GM19395 (cell line): ENCODE measurements at regions not wholly inside any gene's neighbourhood (a gene's known extent, or its start where the extent isn't known, plus 50 kb on each side); places are given as distances from the start of the nearest gene placed in this dataset.

ENCODE experiments used
- ATAC-seq: cut with Tn5 transposase; IDR thresholded peaks from one replicate; pipeline ENCODE4 v1.9.1; 2021; ENCODE audit warnings: mild to moderate bottlenecking, moderate library complexity; ENCODE audit not compliant: unreplicated experiment

DNA sequence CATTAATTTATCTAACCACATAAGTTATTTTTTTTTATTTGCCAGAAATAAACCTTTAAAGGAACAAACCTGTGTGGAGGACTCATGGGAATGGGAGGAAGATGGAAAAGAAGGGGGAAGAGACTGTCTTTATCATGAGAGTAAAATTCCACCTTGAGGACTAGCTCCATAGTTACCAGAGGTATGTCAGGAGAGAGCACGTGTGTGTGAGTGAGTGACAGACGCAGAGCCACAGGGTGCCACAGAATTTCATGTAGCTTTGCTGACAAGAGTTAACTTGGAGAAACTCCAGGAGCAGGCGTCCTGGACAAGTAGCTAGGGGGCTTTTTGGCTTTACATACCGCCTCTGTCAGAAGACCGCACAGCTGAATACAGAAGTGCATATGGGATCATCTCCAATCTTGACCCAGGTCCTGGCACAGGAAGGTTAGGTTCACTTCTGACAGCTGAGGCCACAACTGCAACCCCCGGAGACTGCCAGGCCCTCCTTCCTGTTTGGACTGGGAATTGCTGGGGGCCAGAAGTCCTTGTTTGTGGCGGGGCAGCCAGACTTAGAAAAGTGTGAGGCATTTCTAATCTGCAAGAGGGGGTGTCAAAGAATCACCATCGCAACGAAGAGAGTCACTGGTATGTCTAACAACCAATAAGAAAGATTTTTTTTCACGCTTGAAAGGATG is 197.8 kb upstream of the TPM1 start:
- no peak for ATAC-seq

DNA sequence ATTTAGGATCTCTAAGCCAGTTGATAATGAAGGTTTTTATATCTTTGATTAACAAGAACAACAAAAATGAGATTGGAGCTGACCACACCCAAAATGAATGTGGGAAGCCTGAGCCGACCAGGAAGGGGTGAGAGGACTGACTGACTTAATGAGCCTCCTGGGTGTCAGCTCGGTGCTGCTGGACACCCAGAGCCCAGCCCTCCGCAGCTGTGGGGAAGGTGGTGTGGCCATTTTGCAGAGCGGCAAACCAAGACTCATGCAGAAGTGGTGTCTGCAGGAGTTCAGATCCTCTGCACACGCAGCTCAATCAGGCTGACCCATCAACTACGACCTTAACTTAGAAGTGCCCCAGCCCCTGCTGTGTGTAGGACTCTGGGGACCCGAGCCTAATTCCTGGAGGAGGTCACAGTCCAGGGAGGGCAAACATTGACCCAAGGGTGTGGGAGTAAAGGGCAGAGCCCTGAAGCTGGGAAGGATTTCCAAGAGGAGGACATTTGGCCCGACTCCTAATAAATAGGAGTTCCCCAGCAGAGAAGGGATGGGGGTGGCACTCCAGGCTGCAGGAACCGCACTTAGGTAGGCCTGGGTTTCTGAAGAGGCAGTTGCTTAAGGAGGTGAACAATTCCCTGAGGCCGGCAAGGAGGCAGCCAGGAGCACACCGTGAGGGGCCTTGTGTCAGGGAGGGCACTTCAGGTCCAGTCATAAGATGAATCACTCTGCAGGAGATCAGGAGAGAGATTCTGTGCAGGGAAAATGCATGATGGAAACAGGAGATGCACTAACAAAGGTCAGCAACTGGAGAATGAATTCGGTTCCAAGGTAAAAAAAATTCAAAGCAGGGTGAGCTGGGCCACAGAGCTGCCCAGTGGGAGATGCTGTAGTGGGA is 197.1 kb upstream of the TPM1 start:
- ATAC-seq = no peak

DNA sequence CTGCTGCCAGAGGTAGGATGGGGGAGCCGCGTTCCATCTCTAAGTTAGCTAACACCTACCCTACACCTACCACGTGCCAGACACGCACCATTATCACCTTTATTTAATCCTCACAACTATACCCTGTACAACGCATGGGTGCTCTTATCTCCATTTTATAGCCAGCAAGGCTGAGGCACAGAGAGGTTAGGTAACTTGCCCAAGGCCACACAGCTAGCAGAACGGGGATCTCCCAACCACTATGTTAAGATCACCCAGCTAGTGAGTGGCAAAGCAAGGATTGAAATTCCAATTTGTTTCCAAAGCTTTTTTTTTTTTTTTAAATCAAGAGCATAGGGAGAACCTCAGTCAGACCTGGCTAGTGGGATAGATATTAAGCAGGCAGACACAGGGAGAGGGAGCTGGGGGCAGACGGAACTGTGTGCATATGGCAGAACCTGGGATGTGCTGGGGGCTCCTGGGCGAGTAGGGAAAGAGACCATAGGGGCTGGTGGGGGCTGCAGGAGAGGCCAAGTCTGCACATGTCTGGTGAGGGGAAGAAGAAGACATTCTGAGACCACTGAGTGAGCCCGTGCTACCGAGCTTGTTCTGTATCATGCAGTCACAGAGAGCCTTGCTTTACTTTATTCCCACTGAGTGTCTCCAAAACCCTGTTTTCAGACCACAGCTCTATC is 196.3 kb upstream of the TPM1 start:
- no peak for ATAC-seq

DNA sequence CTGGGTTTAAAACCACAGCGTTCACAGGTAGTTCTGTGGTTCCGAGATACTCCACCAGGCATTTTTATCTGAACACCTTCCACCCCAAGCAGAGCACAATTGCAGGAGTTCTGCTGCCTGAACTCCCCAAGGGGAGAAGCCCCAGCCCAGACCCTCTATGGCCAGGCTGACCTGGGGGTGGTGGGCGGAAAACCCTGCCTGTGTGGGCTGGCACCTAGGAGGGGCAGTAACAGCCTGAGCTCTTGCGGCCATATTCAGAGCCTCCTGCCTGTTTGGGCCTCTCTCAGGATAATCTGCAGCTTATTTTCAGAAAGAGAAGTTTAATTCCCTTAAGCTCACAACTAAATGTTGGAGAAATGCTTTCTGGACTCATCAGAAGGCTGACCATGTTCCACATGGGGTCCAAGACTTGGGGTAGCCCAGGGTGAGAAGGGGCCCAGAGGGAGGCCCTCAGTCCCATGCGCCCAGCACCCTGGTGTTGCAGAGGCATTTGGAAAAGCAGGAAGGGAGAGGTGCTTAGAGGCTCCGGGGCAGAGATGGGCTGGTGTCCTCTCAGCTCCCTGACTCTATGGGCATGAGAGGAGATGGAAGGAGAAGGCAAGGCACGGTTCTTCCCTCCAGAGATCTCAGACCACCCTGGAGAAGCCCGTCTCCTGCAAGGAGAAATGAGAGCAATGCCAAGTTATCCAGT is 195.6 kb upstream of the TPM1 start:
- ATAC-seq = no peak

DNA sequence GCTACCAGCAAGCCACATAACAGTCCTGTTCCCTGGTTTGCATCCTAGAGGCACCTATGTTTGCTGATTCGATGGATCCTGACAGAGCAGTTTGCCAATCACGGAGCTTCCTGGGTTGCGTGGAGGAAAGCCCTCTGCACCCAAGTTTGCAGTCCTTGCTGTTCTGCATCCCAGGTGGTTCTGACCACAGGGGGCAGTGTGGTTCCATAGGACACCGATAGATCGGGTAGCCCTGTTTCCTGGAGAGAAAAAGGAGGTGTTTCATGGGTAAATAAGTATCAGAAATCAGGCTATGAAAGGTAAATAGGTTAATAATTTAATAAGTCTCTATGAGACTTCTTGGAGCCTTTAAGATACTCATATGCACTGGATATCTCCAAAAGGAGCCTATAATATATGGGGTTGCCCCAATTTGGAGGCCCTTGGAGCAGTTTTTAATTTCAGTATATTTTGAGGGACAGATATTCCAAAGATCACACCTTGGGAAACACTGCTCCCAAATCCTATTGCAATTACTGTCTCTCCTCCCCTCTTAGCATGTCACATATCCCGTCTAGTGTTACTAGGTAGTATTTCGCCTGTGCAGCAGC is 194.6 kb upstream of the TPM1 start:
- no peak for ATAC-seq

DNA sequence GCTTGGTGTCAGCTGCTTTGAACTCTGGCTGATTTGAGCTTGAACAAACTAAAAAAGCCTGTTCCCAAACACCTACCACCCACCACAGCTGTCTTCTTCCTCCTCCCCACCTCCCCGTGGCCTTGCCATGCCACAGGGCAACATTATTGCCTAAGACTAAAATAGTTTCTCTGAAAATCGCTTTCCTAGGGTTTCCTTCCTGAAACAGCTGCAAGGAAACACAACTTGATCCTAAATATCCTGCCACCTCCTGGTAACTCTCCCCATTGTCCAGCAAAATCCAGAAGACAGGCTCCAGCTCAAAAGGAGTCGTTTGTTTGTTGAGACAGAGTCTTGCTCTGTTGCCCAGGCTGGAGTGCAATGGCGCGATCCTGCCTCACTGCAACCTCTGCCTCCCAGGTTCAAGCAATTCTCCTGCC is 193.9 kb upstream of the TPM1 start:
- ATAC-seq = no peak

DNA sequence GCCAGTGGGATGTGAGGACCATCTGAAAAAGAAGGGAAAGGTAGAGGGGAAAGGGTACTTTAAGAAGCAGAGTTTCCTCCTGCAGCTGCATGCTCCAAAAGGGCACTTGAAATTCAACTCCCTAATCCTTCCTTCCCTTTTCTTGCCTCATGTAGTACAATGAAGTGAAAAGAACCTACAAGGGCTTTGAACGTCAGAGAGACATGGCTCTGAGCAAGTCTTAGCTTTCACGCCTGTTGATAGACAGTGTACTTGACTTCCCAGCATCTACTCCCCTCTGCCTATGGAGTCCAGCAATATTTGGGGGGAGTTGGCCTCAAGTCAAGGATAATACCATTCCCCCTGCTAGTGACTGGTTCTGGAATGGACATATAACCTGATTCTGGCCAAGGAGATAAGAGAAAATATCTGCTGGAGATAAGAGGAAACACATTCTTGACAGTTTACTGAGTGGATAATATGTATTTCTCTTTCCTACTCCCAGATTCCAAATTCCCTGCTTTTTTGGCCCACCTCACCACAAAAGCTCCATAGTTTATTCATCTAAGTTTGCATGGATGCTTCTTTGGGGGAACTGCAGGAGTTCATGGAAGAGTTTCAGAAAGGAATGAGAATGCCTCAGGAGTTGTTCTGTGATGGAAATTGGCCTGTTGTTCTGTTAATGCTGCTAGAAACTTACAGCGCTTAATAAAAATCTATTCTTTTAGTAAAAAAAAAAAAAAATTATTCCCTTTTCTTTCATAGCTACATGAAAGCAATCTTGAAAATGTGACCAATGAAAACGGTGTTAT is 193.0 kb upstream of the TPM1 start:
- no peak for ATAC-seq

DNA sequence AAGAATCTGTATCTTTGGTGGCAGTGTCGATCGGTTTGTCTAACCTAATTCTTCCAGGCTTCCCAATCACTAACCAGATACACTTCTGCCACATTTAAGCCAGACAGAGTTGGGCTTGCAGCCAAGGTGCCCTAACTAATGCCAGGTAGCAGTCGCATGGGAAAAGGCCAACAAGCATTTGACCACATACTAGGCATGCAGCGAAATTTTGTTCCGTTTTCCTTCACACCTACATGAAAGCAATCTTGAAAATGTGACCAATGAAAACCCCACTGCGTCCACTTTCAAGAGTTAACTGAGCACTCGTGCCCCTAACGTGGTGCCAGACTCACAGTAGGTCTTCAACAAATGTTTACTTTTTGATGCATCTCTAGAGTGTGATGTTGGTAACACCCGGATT is 192.2 kb upstream of the TPM1 start:
- ATAC-seq = no peak

DNA sequence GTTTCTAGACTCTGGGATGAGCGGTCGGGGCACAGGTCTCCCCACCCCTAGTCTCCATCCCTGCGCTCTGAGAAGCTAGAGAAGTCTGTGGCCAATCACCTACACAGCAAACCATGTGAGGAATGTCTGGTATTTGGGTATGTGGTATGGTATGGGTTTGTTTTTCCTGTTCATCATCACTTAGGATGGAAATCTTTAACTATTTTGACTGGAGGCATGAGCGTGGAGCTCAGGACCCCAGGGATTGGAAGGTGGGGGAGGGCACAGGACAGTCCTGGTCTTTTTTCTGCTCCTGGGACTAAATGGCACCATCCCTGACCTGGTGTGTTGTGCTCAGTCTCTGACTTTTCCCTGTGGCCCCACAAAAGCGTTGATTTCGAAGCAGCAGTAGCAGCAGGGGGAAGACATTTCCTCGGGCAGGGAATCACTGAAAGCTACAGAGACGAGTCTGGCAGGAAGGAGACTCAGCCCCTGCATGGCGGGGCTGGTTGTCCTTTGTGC is 191.7 kb upstream of the TPM1 start:
- ATAC-seq = no peak

DNA sequence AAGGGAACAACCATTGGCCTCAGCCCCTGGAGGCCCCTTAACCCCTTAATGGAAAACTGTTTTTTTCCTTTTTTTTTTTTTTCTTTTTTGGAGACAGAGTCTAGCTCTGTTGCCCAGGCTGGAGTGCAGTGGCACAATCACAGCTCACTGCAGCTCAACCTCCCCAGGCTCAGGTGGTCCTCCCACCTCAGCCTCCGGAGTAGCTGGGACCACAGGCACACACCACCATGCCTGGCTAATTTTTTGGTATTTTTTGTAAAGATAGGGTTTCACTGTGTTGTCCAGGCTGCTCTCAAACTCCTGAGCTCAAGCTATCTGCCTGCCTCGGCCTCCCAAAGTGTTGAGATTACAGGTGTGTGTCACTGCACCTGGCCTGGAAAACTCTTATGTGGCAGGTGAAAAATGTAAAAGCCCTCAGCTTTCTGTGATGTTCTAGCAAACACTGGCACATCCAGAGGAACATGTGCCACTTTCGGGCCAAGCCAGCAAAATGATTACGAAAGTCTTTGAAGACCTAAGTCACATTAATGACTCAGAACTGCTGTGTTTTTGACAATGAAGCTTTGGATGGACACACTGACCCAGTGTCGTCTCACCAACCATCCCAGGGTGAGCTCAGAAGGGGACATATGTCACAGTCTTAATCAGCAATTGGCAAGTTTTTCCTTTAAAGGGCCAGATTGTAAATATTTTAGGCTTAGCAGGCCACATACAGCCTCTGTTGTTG is 189.3 kb upstream of the TPM1 start:
- ATAC-seq = no peak

DNA sequence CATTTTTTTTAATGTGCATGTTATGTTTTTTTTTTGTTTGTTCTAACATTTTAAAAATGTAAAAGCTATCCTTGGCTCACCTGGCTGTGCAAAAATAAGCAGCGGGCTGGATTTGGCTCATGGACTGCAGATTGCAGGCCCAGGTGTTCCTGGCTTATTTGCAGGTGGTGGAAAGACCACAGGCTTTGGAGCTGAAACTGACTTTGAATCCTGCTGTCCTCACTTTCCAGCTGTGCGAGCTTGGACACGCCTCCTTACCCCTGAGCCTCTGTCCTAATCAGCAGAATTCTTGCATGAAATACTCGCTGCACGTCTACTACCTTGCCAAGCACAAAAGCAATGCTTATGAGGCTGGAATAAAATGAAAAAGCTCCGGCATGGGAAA is 188.7 kb upstream of the TPM1 start:
- ATAC-seq = no peak

DNA sequence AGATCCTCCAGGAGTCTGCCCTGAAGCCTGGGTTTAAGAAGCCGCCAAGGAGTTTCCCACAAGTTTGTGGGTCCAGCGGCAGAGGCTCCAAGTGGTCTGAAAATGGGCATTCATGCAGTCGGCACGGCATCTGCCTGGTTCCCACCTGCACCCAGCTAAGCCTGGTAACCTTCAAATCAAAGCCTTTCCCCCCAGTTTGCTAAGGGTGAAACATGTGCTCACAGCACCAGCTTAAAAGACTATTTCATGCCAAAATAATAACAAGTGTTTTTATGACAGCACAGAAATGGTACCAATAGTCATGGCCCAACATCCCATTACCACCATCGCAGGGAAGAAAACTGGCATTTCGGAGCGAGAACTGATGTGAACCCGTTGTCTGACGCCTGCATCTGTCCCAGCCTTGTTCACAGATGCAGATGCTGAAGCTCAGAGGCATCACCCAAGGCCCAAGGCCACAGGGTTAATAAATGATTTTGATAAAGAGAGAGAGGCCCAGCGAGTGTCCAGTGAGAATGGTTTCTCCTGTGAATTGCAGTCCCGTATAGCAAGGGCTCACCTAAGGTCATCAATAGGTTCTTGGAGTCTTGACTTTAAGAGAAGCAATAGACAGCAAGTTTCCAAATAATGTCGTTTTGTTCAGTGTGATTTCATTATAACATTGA is 188.0 kb upstream of the TPM1 start:
- no peak for ATAC-seq

DNA sequence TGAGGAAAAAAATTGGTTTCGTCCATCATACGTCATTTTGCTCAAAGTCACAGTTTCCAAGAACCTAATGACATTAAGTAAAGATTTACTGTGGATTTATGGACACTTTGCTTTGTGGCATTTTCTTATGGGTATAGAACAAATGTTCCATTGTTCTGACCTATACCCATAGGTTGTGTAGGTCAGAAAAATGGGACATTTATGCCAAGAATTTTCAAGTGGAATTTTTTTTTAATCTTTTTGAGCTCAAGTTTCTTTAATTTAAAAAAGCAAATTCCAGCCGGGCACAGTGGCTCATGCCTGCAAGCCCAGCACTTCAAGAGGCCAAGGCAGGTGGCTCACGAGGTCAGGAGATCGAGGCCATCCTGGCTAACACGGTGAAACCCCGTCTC is 187.5 kb upstream of the TPM1 start:
- no peak for ATAC-seq

DNA sequence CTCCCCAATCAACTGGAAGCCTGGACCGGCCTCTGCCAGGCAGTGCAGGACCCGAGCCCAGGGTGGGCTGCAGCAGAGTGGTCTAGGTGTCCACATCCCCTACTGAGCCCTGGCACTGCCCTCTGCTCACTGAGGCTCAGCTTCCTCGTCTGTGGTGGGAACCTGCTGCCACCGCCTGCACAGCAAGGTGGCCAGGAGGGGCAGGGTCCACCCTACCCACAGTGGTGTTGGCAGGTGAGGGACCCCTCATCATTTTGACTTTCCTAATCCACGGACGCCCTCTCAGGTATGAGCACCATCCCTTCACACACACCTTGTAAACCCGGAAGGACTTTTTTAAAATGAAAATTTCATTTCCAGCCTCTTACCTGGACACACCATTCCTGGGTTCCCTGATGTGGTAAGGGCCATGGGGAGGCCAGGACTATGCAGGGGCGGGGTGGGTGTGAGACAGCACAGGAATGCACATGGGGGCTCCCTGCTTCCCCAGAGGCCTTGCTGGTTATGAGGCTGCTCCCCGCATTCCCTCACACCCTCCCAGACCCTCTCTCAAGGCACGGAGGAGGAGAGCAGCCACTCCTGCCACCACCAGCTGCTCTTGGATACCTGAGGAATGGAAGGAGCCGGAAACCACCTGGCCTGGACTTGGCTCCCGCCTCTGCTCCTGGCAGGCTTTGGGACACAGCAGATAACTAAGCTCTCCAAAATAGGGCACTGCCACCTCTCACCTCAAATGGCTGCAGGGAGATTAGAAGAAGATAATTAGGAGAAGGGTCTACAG is 185.9 kb upstream of the TPM1 start:
- ATAC-seq = no peak

DNA sequence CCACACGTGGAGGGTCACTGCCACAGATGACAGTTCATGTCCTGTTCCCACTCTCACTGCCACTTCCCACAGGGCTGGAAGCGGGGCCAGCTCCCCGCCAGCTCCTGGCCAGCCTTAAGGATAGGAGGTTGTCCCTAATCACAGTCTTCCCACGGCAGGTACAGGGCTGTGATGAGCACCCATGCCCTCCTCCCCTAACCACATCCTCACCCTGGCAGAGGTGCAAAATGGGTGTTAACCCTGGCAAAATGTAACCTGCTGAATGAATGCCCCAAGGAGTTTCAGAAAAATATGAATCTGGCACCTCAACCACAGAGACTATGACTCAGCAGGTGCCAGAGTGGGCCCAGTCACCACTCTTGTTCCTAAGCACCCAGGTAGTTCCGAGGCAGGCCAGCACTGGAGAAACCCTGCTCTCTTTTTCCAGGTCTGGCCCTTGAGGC is 185.1 kb upstream of the TPM1 start:
- ATAC-seq = no peak

DNA sequence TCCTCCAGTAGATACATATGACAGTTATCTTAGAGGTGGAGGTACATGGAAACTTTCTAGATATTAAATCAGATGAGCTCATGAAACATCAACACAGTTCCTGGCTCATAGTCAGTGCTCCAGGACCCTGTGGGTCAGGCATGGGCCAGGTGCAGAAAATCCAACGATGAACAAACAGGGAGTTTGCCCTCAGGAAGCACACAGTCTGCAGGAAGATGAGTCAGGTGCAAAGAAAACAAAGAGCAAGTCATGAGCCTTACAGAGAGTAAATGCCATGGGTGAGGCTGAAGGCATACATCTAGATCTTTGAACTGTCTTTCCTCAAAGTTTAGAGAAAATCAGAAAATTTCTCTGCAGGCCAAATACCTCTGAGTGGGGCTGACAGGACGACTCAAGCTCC is 184.2 kb upstream of the TPM1 start:
- no peak for ATAC-seq

DNA sequence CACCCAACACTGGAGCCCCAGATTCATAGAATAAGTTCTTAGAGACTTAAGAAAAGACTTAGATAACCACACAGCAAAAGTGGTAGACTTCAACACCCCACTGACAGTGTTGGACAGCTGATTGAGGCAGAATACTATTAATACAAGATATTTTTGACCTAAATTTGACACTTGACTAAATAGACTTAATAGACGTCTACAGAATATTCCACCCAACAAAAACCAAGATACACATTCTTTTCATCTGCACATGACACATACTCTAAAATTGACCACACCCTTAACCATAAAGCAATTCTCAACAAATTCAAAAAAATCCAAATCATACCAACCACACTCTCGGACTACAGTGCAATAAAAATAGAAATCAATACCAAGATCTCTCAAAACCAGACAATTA is 179.8 kb upstream of the TPM1 start:
- no peak for ATAC-seq

DNA sequence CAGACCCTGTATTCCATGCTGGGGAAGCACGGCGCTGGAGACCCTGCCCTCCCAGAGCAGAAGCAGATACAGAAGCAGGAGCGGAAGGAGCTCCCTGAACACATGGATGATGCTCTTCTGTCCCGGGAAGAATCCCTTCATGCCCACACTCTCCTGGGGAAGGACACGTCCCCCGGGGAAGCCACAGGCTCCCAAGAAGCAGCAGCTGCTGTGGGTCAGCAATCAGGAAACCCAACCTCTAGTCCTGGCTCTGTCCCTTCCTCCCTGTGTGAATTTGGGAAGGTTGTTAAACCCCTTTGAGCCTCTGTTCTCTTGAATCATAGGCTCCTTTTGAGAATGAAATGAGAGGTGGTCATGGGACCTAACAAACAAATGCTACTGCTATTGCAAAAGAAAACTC is 176.2 kb upstream of the TPM1 start:
- no peak for ATAC-seq
